H1 (cell line): ENCODE measurements at regions not wholly inside any gene's neighbourhood (a gene's known extent, or its start where the extent isn't known, plus 50 kb on each side); places are given as distances from the start of the nearest gene placed in this dataset.

Experiments
- CTCF ChIA-PET: fragments of 300-600 bp; sonication (Branson Sonifier 250); formaldehyde crosslinking; loops from one replicate; lab custom pipeline; 2021; ENCODE audit not compliant: partially characterized antibody; lab: Charles Lee
- POLR2A ChIA-PET: fragments of 300-600 bp; sonication (Branson Sonifier 250); formaldehyde crosslinking; loops from one replicate; lab custom pipeline; 2021; ENCODE audit warnings: inconsistent platforms; ENCODE audit not compliant: partially characterized antibody; lab: Charles Lee
- DNase-seq, 2 experiments: peaks; one replicate each; pipeline versions ENCODE4 v3.0.0 to v3.0.0-alpha.2; 2010 to 2022; ENCODE audit warnings: low spot score in 2 of 2, low read depth in 1 of 2, mixed read lengths in 1 of 2
- FAIRE-seq: peaks from 2 replicates; lab custom pipeline; 2011; peaks lifted over from hg19 to GRCh38; lab: Jason Lieb, UNC
- H2AFZ ChIP-seq: 2 replicates; pipeline ENCODE4 v1.8.1; 2012; ENCODE audit warnings: low read length, inconsistent platforms
- H2AK5ac ChIP-seq: 2 replicates; pipeline ENCODE4 v1.6.1; 2013; ENCODE audit warnings: low read depth, low read length
- H2BK120ac ChIP-seq: replicated peaks from 2 replicates; pipeline ENCODE3; 2013; ENCODE audit warnings: low read depth, low read length, inconsistent platforms
- H2BK12ac ChIP-seq: 2 replicates; pipeline ENCODE4 v1.6.1; 2013; ENCODE audit warnings: low read depth, low read length
- H2BK15ac ChIP-seq: 2 replicates; pipeline ENCODE4 v1.6.1; 2013; ENCODE audit warnings: low read length
- H2BK20ac ChIP-seq: 2 replicates; pipeline ENCODE4 v1.6.1; 2013; ENCODE audit warnings: low read length
- H2BK5ac ChIP-seq: 2 replicates; pipeline ENCODE4 v1.6.1; 2013; ENCODE audit warnings: low read depth, low read length
- H3K14ac ChIP-seq: 2 replicates; pipeline ENCODE4 v1.6.1; 2013; ENCODE audit warnings: inconsistent platforms; ENCODE audit not compliant: insufficient read length
- H3K18ac ChIP-seq: 2 replicates; pipeline ENCODE4 v1.6.1; 2013; ENCODE audit warnings: low read length; ENCODE audit errors: extremely low read depth
- H3K23ac ChIP-seq: 2 replicates; pipeline ENCODE4 v1.6.1; 2013; ENCODE audit warnings: inconsistent platforms; ENCODE audit not compliant: insufficient read length
- H3K23me2 ChIP-seq: 2 replicates; pipeline ENCODE4 v1.6.1; 2013; ENCODE audit warnings: low read depth, low read length
- H3K27ac ChIP-seq: 2 replicates; pipeline ENCODE4 v1.6.1; 2011; ENCODE audit warnings: low read depth, low read length, inconsistent platforms
- H3K27me3 ChIP-seq, 4 experiments: replicated peaks in 1 of 4; 1 replicate in 1 of 4; 2 replicates in 3 of 4; pipeline versions ENCODE4 v1.6.1 to v1.8.1; 2011 to 2013; ENCODE audit warnings: low read length in 3 of 4, mild to moderate bottlenecking in 3 of 4, inconsistent platforms in 2 of 4, mixed read lengths in 2 of 4, moderate library complexity in 1 of 4; ENCODE audit not compliant: control insufficient read depth in 3 of 4, insufficient read depth in 3 of 4; ENCODE audit errors: extremely low read depth in 1 of 4
- H3K36me3 ChIP-seq, 4 experiments: 2 replicates each; pipeline versions ENCODE4 v1.6.1 to v1.8.1; 2011 to 2013; ENCODE audit warnings: mild to moderate bottlenecking in 4 of 4, low read length in 3 of 4, moderate library complexity in 2 of 4, control low read depth in 1 of 4, inconsistent platforms in 1 of 4; ENCODE audit not compliant: insufficient read depth in 4 of 4, control insufficient read depth in 2 of 4
- H3K4ac ChIP-seq: replicated peaks from 2 replicates; pipeline ENCODE3; 2013; ENCODE audit warnings: low read length, low read depth, mixed read lengths, inconsistent platforms; ENCODE audit not compliant: insufficient read length
- H3K4me1 ChIP-seq, 4 experiments: replicated peaks in 1 of 4; 1 replicate in 1 of 4; 2 replicates in 3 of 4; pipeline versions ENCODE4 v1.6.1 to v1.8.1; 2011 to 2013; ENCODE audit warnings: low read length in 3 of 4, inconsistent platforms in 2 of 4, mixed read lengths in 1 of 4; ENCODE audit not compliant: insufficient read depth in 4 of 4, control insufficient read depth in 3 of 4
- H3K4me2 ChIP-seq, 2 experiments: 2 replicates each; pipeline versions ENCODE4 v1.6.1 to v1.8.1; 2011 to 2013; ENCODE audit warnings: low read depth in 2 of 2, low read length in 2 of 2, control low read depth in 1 of 2, inconsistent platforms in 1 of 2, mild to moderate bottlenecking in 1 of 2; ENCODE audit not compliant: insufficient read depth in 1 of 2
- H3K4me3 ChIP-seq, 4 experiments: fragments of 200-600, 300-600 bp in 1 of 4; sonication (generic), shearing (Covaris generic), sonication (Bioruptor Twin) in 1 of 4; 2 replicates each; pipeline versions ENCODE4 v1.5.1 to v1.8.1; 2011 to 2016; ENCODE audit warnings: low read length in 4 of 4, low read depth in 3 of 4, control low read depth in 2 of 4, inconsistent platforms in 2 of 4, mild to moderate bottlenecking in 2 of 4, mixed read lengths in 1 of 4, moderate library complexity in 1 of 4; ENCODE audit not compliant: insufficient read depth in 2 of 4; ENCODE audit errors: extremely low read depth in 1 of 4
- H3K56ac ChIP-seq: replicated peaks from 2 replicates; pipeline ENCODE3; 2013; ENCODE audit warnings: low read depth, mild to moderate bottlenecking, mixed read lengths, low read length, inconsistent platforms; ENCODE audit not compliant: insufficient read length
- H3K79me1 ChIP-seq: 2 replicates; pipeline ENCODE4 v1.6.1; 2013; ENCODE audit warnings: low read depth, low read length, control low read depth
- H3K79me2 ChIP-seq, 2 experiments: 2 replicates each; pipeline versions ENCODE4 v1.6.1 to v1.8.1; 2012 to 2013; ENCODE audit warnings: low read length in 2 of 2, mild to moderate bottlenecking in 2 of 2, inconsistent platforms in 1 of 2; ENCODE audit not compliant: insufficient read depth in 2 of 2, control insufficient read depth in 1 of 2
- H3K9ac ChIP-seq, 4 experiments: replicated peaks in 1 of 4; 1 replicate in 1 of 4; 2 replicates in 3 of 4; pipeline versions ENCODE4 v1.6.1 to v1.8.1; 2011 to 2013; ENCODE audit warnings: low read depth in 3 of 4, low read length in 3 of 4, control low read depth in 2 of 4, mild to moderate bottlenecking in 2 of 4, moderate library complexity in 2 of 4, inconsistent platforms in 1 of 4; ENCODE audit errors: extremely low read depth in 1 of 4
- H3K9me3 ChIP-seq, 2 experiments: 2 replicates each; pipeline versions ENCODE4 v1.6.1 to v1.8.1; 2012 to 2013; ENCODE audit warnings: mild to moderate bottlenecking in 2 of 2, moderate library complexity in 2 of 2, control low read depth in 1 of 2, inconsistent platforms in 1 of 2, low read depth in 1 of 2, low read length in 1 of 2, mixed read lengths in 1 of 2; ENCODE audit not compliant: insufficient read depth in 2 of 2
- H4K20me1 ChIP-seq, 2 experiments: replicated peaks in 1 of 2; 2 replicates each; pipeline versions ENCODE3 to v1.8.1; 2011 to 2013; ENCODE audit warnings: inconsistent platforms in 2 of 2, low read length in 2 of 2, mild to moderate bottlenecking in 1 of 2; ENCODE audit not compliant: insufficient read depth in 2 of 2, control insufficient read depth in 1 of 2
- H4K5ac ChIP-seq: 2 replicates; pipeline ENCODE4 v1.6.1; 2013; ENCODE audit warnings: low read length, low read depth, mixed read lengths, inconsistent platforms; ENCODE audit not compliant: insufficient read length
- H4K8ac ChIP-seq: 2 replicates; pipeline ENCODE4 v1.8.0; 2013; ENCODE audit warnings: mild to moderate bottlenecking, moderate library complexity, low read length, inconsistent platforms; ENCODE audit not compliant: insufficient read depth; ENCODE audit errors: extremely low read depth
- H4K91ac ChIP-seq: replicated peaks from 2 replicates; pipeline ENCODE3; 2013; ENCODE audit warnings: low read length, mixed read lengths, inconsistent platforms; ENCODE audit not compliant: insufficient read length
- CEBPB ChIP-seq: IDR thresholded peaks from 2 replicates; pipeline ENCODE4 v1.6.1; 2012; ENCODE audit warnings: low read depth, low read length
- CREB1 ChIP-seq: IDR thresholded peaks from 2 replicates; pipeline ENCODE4 v1.6.1; 2012; ENCODE audit warnings: inconsistent platforms
- EGR1 ChIP-seq: IDR thresholded peaks from 2 replicates; pipeline ENCODE4 v1.6.1; 2011; ENCODE audit warnings: low read depth, low read length, borderline replicate concordance
- HDAC6 ChIP-seq: IDR thresholded peaks from one replicate; pipeline ENCODE4 v1.7.1; 2012; ENCODE audit warnings: low read depth, mild to moderate bottlenecking, inconsistent platforms, low read length, moderate library complexity
- KDM1A ChIP-seq: fragments of 200-600, 300-600 bp; sonication (generic); IDR thresholded peaks from 2 replicates; pipeline ENCODE4 v1.7.1; 2016; ENCODE audit warnings: mild to moderate bottlenecking, low read length, borderline replicate concordance
- KDM5A ChIP-seq: fragments of 200-600 bp; IDR thresholded peaks from 2 replicates; pipeline ENCODE4 v1.7.1; 2012; ENCODE audit warnings: mild to moderate bottlenecking, low read length, inconsistent platforms, mixed read lengths
- NANOG ChIP-seq: IDR thresholded peaks from 2 replicates; pipeline ENCODE4 v1.6.1; 2011; ENCODE audit warnings: low read length, low read depth, mild to moderate bottlenecking, inconsistent platforms; ENCODE audit not compliant: insufficient read depth, poor library complexity, severe bottlenecking
- NRF1 ChIP-seq: IDR thresholded peaks from 2 replicates; pipeline ENCODE4 v1.6.1; 2011; ENCODE audit warnings: mild to moderate bottlenecking, low read depth, low read length, improper control_type of control experiment
- RFX5 ChIP-seq: IDR thresholded peaks from 2 replicates; pipeline ENCODE4 v1.6.1; 2011; ENCODE audit warnings: low read depth, low read length, improper control_type of control experiment, borderline replicate concordance
- SAP30 ChIP-seq: fragments of 300-600 bp; sonication (generic); IDR thresholded peaks from 2 replicates; pipeline ENCODE4 v1.7.1; 2012; ENCODE audit warnings: low read length, moderate library complexity, mild to moderate bottlenecking, inconsistent platforms; ENCODE audit not compliant: insufficient read depth, insufficient replicate concordance
- SIRT6 ChIP-seq: IDR thresholded peaks from one replicate; pipeline ENCODE4 v1.7.1; 2012; ENCODE audit warnings: low read length, inconsistent platforms
- SP2 ChIP-seq: IDR thresholded peaks from 2 replicates; pipeline ENCODE4 v1.6.1; 2012; ENCODE audit warnings: mild to moderate bottlenecking, low read length, inconsistent platforms
- SP4 ChIP-seq: IDR thresholded peaks from 2 replicates; pipeline ENCODE4 v1.6.1; 2012; ENCODE audit warnings: low read length, inconsistent platforms
- TF ChIP-seq, protein P1 (sequence below): IDR thresholded peaks from 2 replicates; pipeline ENCODE4 v1.6.1; 2012; ENCODE audit warnings: low read length, inconsistent platforms
- TF ChIP-seq, protein P2 (sequence below): IDR thresholded peaks from 2 replicates; pipeline ENCODE4 v1.6.1; 2012; ENCODE audit warnings: inconsistent platforms

DNA sequence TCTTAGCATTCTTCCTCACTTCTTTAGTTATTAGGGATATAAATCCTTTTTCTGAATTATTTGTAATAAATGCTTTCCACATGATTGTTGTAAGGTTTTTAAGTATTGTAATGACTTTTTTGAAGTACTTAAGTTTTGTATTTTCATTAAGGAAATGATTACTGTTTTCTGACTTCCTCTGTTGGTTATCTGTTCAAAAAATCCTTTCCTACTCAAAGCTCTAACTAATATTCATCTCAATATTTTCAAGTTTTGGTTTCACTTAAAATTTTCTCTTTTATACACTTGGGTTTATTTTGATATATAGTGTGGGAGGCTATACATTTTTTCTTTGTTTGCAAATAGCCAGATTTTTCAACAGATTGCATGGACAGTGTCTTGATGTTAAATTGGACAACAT is 59.9 kb upstream of the NHLH2 start:
- no peak overlapping the region for H2AFZ ChIP-seq
- no peak overlapping the region for H2BK12ac ChIP-seq
- H3K27me3 ChIP-seq: no peaks in the 10 kb centered on the region
- H3K4me2 ChIP-seq: no peak overlapping the region
- no peak overlapping the region for H3K23ac ChIP-seq
- no peak overlapping the region for H3K9ac ChIP-seq
- H3K4ac ChIP-seq: no peak overlapping the region
- CTCF ChIA-PET: no interaction called here
- H3K18ac ChIP-seq: no peak overlapping the region
- FAIRE-seq: no peak
- DNase-seq: no peak
- no peaks in the 10 kb centered on the region for H3K36me3 ChIP-seq
- H4K91ac ChIP-seq: no peak overlapping the region
- no peaks in the 10 kb centered on the region for H3K9me3 ChIP-seq
- POLR2A ChIA-PET: interaction anchor here (0.7 kb wide), 1 partner anchor 62 kb away, joined by 3 read pairs; no protein-coding TSS in a partner anchor
- H3K79me2 ChIP-seq: no peaks in the 10 kb centered on the region
- no peak overlapping the region for H3K27ac ChIP-seq
- H3K4me3 ChIP-seq: no peak overlapping the region
- H4K8ac ChIP-seq: no peak overlapping the region
- H2BK15ac ChIP-seq: no peak overlapping the region
- H2BK20ac ChIP-seq: no peak overlapping the region
- H3K56ac ChIP-seq: no peak overlapping the region
- no peak overlapping the region for H4K5ac ChIP-seq
- no peaks in the 10 kb centered on the region for H3K79me1 ChIP-seq
- H2BK120ac ChIP-seq: no peak overlapping the region
- no peak overlapping the region for H2BK5ac ChIP-seq
- no peaks in the 10 kb centered on the region for H4K20me1 ChIP-seq
- H2AK5ac ChIP-seq: no peak overlapping the region
- H3K4me1 ChIP-seq: no peaks in the 10 kb centered on the region
- H3K23me2 ChIP-seq: no peaks in the 10 kb centered on the region
- no peak overlapping the region for H3K14ac ChIP-seq
- TF ChIP-seq NRF1 (no peak), KDM5A (no peak), SP4 (no peak), CREB1 (no peak), SAP30 (no peak), KDM1A (no peak), CEBPB (no peak), RFX5 (no peak), NANOG (no peak), HDAC6 (no peak), SIRT6 (no peak), EGR1 (no peak), SP2 (no peak)
- TF ChIP-seq, protein P1, sequence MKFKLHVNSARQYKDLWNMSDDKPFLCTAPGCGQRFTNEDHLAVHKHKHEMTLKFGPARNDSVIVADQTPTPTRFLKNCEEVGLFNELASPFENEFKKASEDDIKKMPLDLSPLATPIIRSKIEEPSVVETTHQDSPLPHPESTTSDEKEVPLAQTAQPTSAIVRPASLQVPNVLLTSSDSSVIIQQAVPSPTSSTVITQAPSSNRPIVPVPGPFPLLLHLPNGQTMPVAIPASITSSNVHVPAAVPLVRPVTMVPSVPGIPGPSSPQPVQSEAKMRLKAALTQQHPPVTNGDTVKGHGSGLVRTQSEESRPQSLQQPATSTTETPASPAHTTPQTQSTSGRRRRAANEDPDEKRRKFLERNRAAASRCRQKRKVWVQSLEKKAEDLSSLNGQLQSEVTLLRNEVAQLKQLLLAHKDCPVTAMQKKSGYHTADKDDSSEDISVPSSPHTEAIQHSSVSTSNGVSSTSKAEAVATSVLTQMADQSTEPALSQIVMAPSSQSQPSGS: no peak
- TF ChIP-seq, protein P2, sequence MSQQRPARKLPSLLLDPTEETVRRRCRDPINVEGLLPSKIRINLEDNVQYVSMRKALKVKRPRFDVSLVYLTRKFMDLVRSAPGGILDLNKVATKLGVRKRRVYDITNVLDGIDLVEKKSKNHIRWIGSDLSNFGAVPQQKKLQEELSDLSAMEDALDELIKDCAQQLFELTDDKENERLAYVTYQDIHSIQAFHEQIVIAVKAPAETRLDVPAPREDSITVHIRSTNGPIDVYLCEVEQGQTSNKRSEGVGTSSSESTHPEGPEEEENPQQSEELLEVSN: no peak
